Posterior cingulate gyrus (tissue), 11 donors: ENCODE measurements at regions not wholly inside any gene's neighbourhood (a gene's known extent, or its start where the extent isn't known, plus 50 kb on each side); places are given as distances from the start of the nearest gene placed in this dataset.
A peak's percentile ranks its signal among the peaks of the same experiment; 100 is the strongest.

Experiments
- DNase-seq, 10 donors: peaks; one replicate each; pipeline versions ENCODE4 v3.0.0 to v3.0.0-alpha.2; 2020 to 2021; ENCODE audit warnings: mixed read lengths in 3 of 10
- intact Hi-C: fragments of 100-400 bp; cut with DNase I; formaldehyde crosslinking; loops from one replicate; pipeline ENCODE4 v1.15.1; 2023

GRCh38 chr20:22779878-22780277 lies 195.5 kb upstream of the FOXA2 start:
- intact Hi-C loops, result no loop called here
- DNase-seq, result no peak

- no peak for DNase-seq
- intact Hi-C loops, result no loop called here
These were observed 197.5 kb upstream of the FOXA2 start for GRCh38 chr20:22781869-22782268.

GRCh38 chr20:22789676-22790075 lies 205.3 kb upstream of the FOXA2 start:
- intact Hi-C loops, result no loop called here
- DNase-seq, result no peak

GRCh38 chr20:22791396-22791795 lies 207.0 kb upstream of the FOXA2 start:
- no peak for DNase-seq
- intact Hi-C loops, result no loop called here

- intact Hi-C loops, result no loop called here
- DNase-seq, result no peak
These were observed 207.6 kb upstream of the FOXA2 start for GRCh38 chr20:22791877-22792525.

GRCh38 chr20:22794200-22794599 lies 209.8 kb upstream of the FOXA2 start:
- DNase-seq, result no peak
- intact Hi-C loops, result no loop called here

- intact Hi-C loops, result no loop called here
- DNase-seq, result no peak
These were observed 211.1 kb upstream of the FOXA2 start for GRCh38 chr20:22795433-22795832.

GRCh38 chr20:22795871-22796270 lies 211.5 kb upstream of the FOXA2 start:
- intact Hi-C loops, result no loop called here

GRCh38 chr20:22796469-22797077 lies 212.2 kb upstream of the FOXA2 start:
- no peak for DNase-seq
- intact Hi-C loops, result no loop called here

More at GRCh38 chr20:22795871-22796270, 211.5 kb upstream of the FOXA2 start:
- no peak for DNase-seq

- intact Hi-C loops, result no loop called here
These were observed 212.7 kb upstream of the FOXA2 start for GRCh38 chr20:22797103-22797502.

GRCh38 chr20:22799687-22800086 lies 215.3 kb upstream of the FOXA2 start:
- DNase-seq, result no peak
- intact Hi-C loops, result no loop called here

More at GRCh38 chr20:22797103-22797502, 212.7 kb upstream of the FOXA2 start:
- no peak for DNase-seq

GRCh38 chr20:22800129-22800528 lies 215.8 kb upstream of the FOXA2 start:
- intact Hi-C loops, result no loop called here
- DNase-seq, result no peak

- intact Hi-C loops, result no loop called here
- DNase-seq, result no peak
These were observed 217.2 kb upstream of the FOXA2 start for GRCh38 chr20:22801528-22801927.

- intact Hi-C loops, result no loop called here
- no peak for DNase-seq
These were observed 217.9 kb upstream of the FOXA2 start for GRCh38 chr20:22802296-22802695.

GRCh38 chr20:22805219-22805618 lies 220.8 kb upstream of the FOXA2 start:
- intact Hi-C loops, result no loop called here
- no peak for DNase-seq

- DNase-seq, result no peak
- intact Hi-C loops, result no loop called here
These were observed 221.6 kb upstream of the FOXA2 start for GRCh38 chr20:22805996-22806395.

GRCh38 chr20:22807045-22807444 lies 222.7 kb upstream of the FOXA2 start:
- intact Hi-C loops, result no loop called here
- DNase-seq, result no peak

- peak in 1 of 10 donors; percentile 19 for DNase-seq
- intact Hi-C loops, result no loop called here
These were observed 223.4 kb upstream of the FOXA2 start for GRCh38 chr20:22807646-22808244.

- DNase-seq, result no peak
- intact Hi-C loops, result no loop called here
These were observed 224.3 kb upstream of the FOXA2 start for GRCh38 chr20:22808628-22809027.

GRCh38 chr20:22810030-22810429 lies 225.1 kb upstream of the SSTR4 start:
- DNase-seq, result no peak
- intact Hi-C loops, result no loop called here

- no peak for DNase-seq
- intact Hi-C loops, result no loop called here
These were observed 224.2 kb upstream of the SSTR4 start for GRCh38 chr20:22810626-22811569.
